Neural progenitor cell (in vitro differentiated cells): ENCODE measurements at regions not wholly inside any gene's neighbourhood (a gene's known extent, or its start where the extent isn't known, plus 50 kb on each side); places are given as distances from the start of the nearest gene placed in this dataset.

Source experiments
- DNase-seq: peaks from one replicate; pipeline ENCODE4 v3.0.0-alpha.2; 2016; ENCODE audit warnings: low spot score
- H2AFZ ChIP-seq: fragments of 200-600 bp; sonication (generic); replicated peaks from 2 replicates; pipeline ENCODE4 v1.6.1; 2016; ENCODE audit warnings: antibody characterized with exemption
- H3F3A ChIP-seq: fragments of 200-600 bp; sonication (generic); 2 replicates; pipeline ENCODE4 v1.6.1; 2016; ENCODE audit warnings: antibody characterized with exemption, low read depth
- H3K27ac ChIP-seq: fragments of 200-600 bp; sonication (generic); 2 replicates; pipeline ENCODE4 v1.5.1; 2016; ENCODE audit warnings: mild to moderate bottlenecking
- H3K27me3 ChIP-seq: fragments of 200-600 bp; sonication (generic); 2 replicates; pipeline ENCODE4 v1.6.1; 2016; ENCODE audit warnings: mild to moderate bottlenecking, moderate library complexity
- H3K36me3 ChIP-seq: fragments of 200-600 bp; sonication (generic); 2 replicates; pipeline ENCODE4 v1.5.1; 2016
- H3K4me1 ChIP-seq: fragments of 200-600 bp; sonication (generic); 2 replicates; pipeline ENCODE4 v1.6.1; 2016; ENCODE audit warnings: mixed run types
- H3K4me2 ChIP-seq: fragments of 200-600 bp; sonication (generic); 2 replicates; pipeline ENCODE4 v1.6.1; 2016
- H3K4me3 ChIP-seq: fragments of 200-600 bp; sonication (generic); 2 replicates; pipeline ENCODE4 v1.5.1; 2016
- H3K79me2 ChIP-seq: fragments of 200-600 bp; sonication (generic); 2 replicates; pipeline ENCODE4 v1.6.1; 2016; ENCODE audit warnings: low read depth
- H3K9ac ChIP-seq: fragments of 200-600 bp; sonication (generic); 2 replicates; pipeline ENCODE4 v1.6.1; 2016
- H3K9me3 ChIP-seq: fragments of 200-600 bp; sonication (generic); 2 replicates; pipeline ENCODE4 v1.5.1; 2016; ENCODE audit warnings: low read depth
- H4K20me1 ChIP-seq: fragments of 200-600 bp; sonication (generic); 2 replicates; pipeline ENCODE4 v1.6.1; 2016; ENCODE audit warnings: low read depth
- H3K27ac Mint-ChIP-seq: 3 replicates; pipeline ENCODE4 v1.8.0; 2021; ENCODE audit warnings: mixed read lengths
- H3K27me3 Mint-ChIP-seq: 2 replicates; pipeline ENCODE4 v1.8.0; 2022; ENCODE audit warnings: low read depth, mild to moderate bottlenecking, inconsistent platforms, moderate library complexity, mixed read lengths; ENCODE audit not compliant: insufficient read depth
- H3K36me3 Mint-ChIP-seq: 3 replicates; pipeline ENCODE4 v1.8.0; 2021; ENCODE audit warnings: mixed read lengths
- H3K4me1 Mint-ChIP-seq: 3 replicates; pipeline ENCODE4 v1.8.0; 2021; ENCODE audit warnings: mixed read lengths
- H3K4me3 Mint-ChIP-seq: 3 replicates; pipeline ENCODE4 v1.8.0; 2021; ENCODE audit warnings: mild to moderate bottlenecking, moderate library complexity, mixed read lengths
- H3K9me3 Mint-ChIP-seq: 3 replicates; pipeline ENCODE4 v1.8.0; 2020; ENCODE audit warnings: mixed read lengths
- CTCF ChIP-seq: fragments of 200-600 bp; sonication (generic); IDR thresholded peaks from 2 replicates; pipeline ENCODE4 v1.5.1; 2017; ENCODE audit warnings: antibody characterized with exemption, mild to moderate bottlenecking
- EZH2 ChIP-seq: fragments of 200-600 bp; sonication (generic); IDR thresholded peaks from 2 replicates; pipeline ENCODE4 v1.6.1; 2017; ENCODE audit warnings: antibody characterized with exemption, mild to moderate bottlenecking, moderate library complexity
- EZH2phosphoT487 ChIP-seq: fragments of 200-600 bp; sonication (generic); IDR thresholded peaks from 2 replicates; pipeline ENCODE4 v1.6.1; 2017; ENCODE audit warnings: antibody characterized with exemption

GRCh38 chr6:165219629-165220028 lies 89.8 kb downstream of the C6orf118 start:
- no peaks in the 10 kb centered on the region for H3K27me3 ChIP-seq
- Mint-ChIP-seq H3K36me3 (no peaks in the 10 kb centered on the region), H3K9me3 (no peaks in the 10 kb centered on the region), H3K27ac (no peak overlapping the region), H3K27me3 (peaks cover 6% of the 10 kb centered on the region), H3K4me1 (peaks cover 12% of the 10 kb centered on the region), H3K4me3 (no peak overlapping the region)
- H3K27ac ChIP-seq = no peak overlapping the region
- H3F3A ChIP-seq = no peaks in the 10 kb centered on the region
- no peaks in the 10 kb centered on the region for H3K4me1 ChIP-seq
- DNase-seq = no peak
- TF ChIP-seq EZH2 (no peak), CTCF (no peak), EZH2phosphoT487 (no peak)
- H3K36me3 ChIP-seq = no peaks in the 10 kb centered on the region
- no peak overlapping the region for H3K4me2 ChIP-seq
- H3K9ac ChIP-seq = no peak overlapping the region
- no peaks in the 10 kb centered on the region for H4K20me1 ChIP-seq
- no peaks in the 10 kb centered on the region for H3K9me3 ChIP-seq
- no peak overlapping the region for H3K4me3 ChIP-seq
- no peaks in the 10 kb centered on the region for H3K79me2 ChIP-seq
- no peak overlapping the region for H2AFZ ChIP-seq

GRCh38 chr6:165218829-165219228 lies 90.6 kb downstream of the C6orf118 start:
- Histone ChIP-seq H4K20me1 (no peaks in the 10 kb centered on the region), H3F3A (no peaks in the 10 kb centered on the region), H3K4me1 (no peaks in the 10 kb centered on the region), H3K9me3 (no peaks in the 10 kb centered on the region), H3K79me2 (no peaks in the 10 kb centered on the region), H3K36me3 (no peaks in the 10 kb centered on the region), H3K4me3 (no peak overlapping the region), H3K4me2 (no peak overlapping the region), H3K9ac (no peak overlapping the region), H2AFZ (no peak overlapping the region), H3K27me3 (no peaks in the 10 kb centered on the region), H3K27ac (no peak overlapping the region)
- Mint-ChIP-seq H3K36me3 (no peaks in the 10 kb centered on the region), H3K4me3 (no peak overlapping the region), H3K4me1 (peaks cover 12% of the 10 kb centered on the region), H3K9me3 (no peaks in the 10 kb centered on the region), H3K27me3 (peaks cover 6% of the 10 kb centered on the region), H3K27ac (no peak overlapping the region)
- DNase-seq = no peak
- TF ChIP-seq CTCF (no peak), EZH2 (no peak), EZH2phosphoT487 (no peak)

- no peak overlapping the region for H3K4me3 Mint-ChIP-seq
- Histone ChIP-seq H3K9me3 (no peaks in the 10 kb centered on the region), H3K27ac (no peak overlapping the region), H3K36me3 (no peaks in the 10 kb centered on the region), H3K9ac (no peak overlapping the region), H3K4me2 (no peak overlapping the region), H3K4me1 (peaks cover 12% of the 10 kb centered on the region), H2AFZ (no peak overlapping the region), H3F3A (peaks cover 12% of the 10 kb centered on the region), H3K4me3 (no peak overlapping the region), H3K79me2 (no peaks in the 10 kb centered on the region), H3K27me3 (no peaks in the 10 kb centered on the region), H4K20me1 (no peaks in the 10 kb centered on the region)
- H3K27ac Mint-ChIP-seq = no peak overlapping the region
- peaks cover 8% of the 10 kb centered on the region for H3K27me3 Mint-ChIP-seq
- H3K36me3 Mint-ChIP-seq = no peaks in the 10 kb centered on the region
- H3K9me3 Mint-ChIP-seq = no peaks in the 10 kb centered on the region
- H3K4me1 Mint-ChIP-seq = peaks cover 12% of the 10 kb centered on the region
- TF ChIP-seq EZH2 (no peak), EZH2phosphoT487 (no peak), CTCF (no peak)
- no peak for DNase-seq
These were observed 102.6 kb downstream of the C6orf118 start for GRCh38 chr6:165206798-165207197.

GRCh38 chr6:165205632-165206031 lies 103.8 kb downstream of the C6orf118 start:
- Histone ChIP-seq H2AFZ (no peak overlapping the region), H3K79me2 (no peaks in the 10 kb centered on the region), H3K9me3 (no peaks in the 10 kb centered on the region), H3K4me3 (no peak overlapping the region), H3K27ac (no peak overlapping the region), H3K36me3 (no peaks in the 10 kb centered on the region), H3K4me1 (peaks cover 12% of the 10 kb centered on the region), H3K27me3 (no peaks in the 10 kb centered on the region), H3K4me2 (no peak overlapping the region), H3K9ac (no peak overlapping the region), H3F3A (peaks cover 12% of the 10 kb centered on the region), H4K20me1 (no peaks in the 10 kb centered on the region)
- peaks cover 8% of the 10 kb centered on the region for H3K27me3 Mint-ChIP-seq
- peaks cover 12% of the 10 kb centered on the region for H3K4me1 Mint-ChIP-seq
- DNase-seq = no peak
- no peak overlapping the region for H3K27ac Mint-ChIP-seq
- H3K9me3 Mint-ChIP-seq = peaks cover 3% of the 10 kb centered on the region
- no peak for TF ChIP-seq CTCF
- H3K4me3 Mint-ChIP-seq = no peak overlapping the region
- no peaks in the 10 kb centered on the region for H3K36me3 Mint-ChIP-seq
